ENCODE measurements at regions not wholly inside any gene's neighbourhood (a gene's known extent, or its start where the extent isn't known, plus 50 kb on each side); places are given as distances from the start of the nearest gene placed in this dataset.

DNA sequence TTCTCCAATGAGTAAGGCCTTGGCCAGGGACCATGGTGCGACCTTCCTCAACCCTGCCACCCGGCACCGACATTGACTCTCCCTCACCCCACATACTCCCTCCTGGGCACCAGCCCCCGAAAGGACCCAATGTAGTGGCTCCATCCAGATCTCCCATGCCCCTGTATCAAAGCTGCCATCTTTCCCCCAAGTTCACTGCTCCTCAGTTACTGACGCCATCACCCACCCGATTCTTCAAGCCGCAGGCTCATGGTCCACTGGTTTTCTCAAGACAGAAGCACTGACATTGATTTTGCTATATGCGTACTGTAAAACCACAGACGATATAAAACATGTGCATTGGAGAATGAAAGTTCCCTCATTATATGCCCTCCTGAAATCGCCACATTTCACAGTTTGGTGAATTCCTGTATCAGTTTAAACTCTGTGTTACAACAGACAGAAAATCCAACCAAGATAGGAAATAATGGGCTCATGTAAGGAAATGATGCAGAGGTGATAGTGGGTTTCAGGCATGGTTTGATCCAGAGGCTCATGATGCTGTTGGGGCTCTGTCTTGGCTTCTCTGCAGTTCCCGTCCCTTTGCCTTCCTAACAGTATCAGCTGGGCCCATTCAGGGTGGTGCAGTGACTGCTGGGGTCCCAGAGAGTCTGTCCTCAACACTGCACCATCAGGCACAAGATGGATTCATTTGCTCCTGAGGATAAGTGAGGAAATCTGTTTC lies 207.3 kb upstream of the IER5L start:
- Histone ChIP-seq H3K27ac (peak overlapping the region in 1 of 2 donors; percentile 96), H3K4me3 (no peak overlapping the region)
- TF ChIP-seq, protein P1, sequence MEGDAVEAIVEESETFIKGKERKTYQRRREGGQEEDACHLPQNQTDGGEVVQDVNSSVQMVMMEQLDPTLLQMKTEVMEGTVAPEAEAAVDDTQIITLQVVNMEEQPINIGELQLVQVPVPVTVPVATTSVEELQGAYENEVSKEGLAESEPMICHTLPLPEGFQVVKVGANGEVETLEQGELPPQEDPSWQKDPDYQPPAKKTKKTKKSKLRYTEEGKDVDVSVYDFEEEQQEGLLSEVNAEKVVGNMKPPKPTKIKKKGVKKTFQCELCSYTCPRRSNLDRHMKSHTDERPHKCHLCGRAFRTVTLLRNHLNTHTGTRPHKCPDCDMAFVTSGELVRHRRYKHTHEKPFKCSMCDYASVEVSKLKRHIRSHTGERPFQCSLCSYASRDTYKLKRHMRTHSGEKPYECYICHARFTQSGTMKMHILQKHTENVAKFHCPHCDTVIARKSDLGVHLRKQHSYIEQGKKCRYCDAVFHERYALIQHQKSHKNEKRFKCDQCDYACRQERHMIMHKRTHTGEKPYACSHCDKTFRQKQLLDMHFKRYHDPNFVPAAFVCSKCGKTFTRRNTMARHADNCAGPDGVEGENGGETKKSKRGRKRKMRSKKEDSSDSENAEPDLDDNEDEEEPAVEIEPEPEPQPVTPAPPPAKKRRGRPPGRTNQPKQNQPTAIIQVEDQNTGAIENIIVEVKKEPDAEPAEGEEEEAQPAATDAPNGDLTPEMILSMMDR (IDR thresholded peaks at IDR 0.05), result no peak
- DNase-seq (ENCODE audit: low spot score), result no peak

DNA sequence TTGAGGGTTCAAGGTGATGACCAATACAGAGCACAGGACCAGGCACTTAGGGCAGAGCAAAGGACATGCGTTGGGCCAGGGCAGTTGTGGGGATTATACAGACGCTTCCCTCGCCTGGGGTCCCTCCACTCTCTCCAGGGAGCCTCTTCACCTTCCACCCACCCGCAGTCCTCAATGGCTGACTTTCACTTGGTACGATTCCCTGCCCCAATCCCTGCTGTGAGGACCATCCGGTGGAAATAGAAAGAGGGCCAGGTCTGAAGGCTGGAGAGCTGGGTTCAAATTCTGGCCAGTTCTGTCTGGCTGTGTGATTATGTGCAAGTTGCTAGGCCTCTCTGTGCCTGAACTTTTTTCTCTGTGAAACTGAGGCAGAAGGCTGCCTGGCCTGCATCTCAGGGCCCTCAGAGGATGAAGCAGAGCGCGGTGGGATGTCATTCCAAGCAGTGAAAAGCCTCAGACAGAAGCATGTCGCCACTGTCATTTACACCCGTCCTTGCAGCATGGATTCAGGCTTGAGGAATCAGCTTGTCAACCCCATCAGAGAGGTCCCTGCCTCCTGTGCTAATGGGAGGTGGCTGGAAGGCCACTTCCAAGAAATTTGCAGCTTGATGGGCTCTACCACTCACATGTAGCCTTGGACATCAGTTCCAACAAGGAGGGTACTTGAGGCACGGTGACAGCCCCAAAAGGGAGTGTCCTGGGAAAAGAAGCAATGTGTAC lies 206.6 kb upstream of the IER5L start:
- TF ChIP-seq, protein P1 (IDR thresholded peaks at IDR 0.05), result no peak
- H3K27ac ChIP-seq, result peak overlapping the region in 1 of 2 donors; percentile 96
- no peak for DNase-seq (ENCODE audit: low spot score)
- H3K4me3 ChIP-seq, result no peak overlapping the region

DNA sequence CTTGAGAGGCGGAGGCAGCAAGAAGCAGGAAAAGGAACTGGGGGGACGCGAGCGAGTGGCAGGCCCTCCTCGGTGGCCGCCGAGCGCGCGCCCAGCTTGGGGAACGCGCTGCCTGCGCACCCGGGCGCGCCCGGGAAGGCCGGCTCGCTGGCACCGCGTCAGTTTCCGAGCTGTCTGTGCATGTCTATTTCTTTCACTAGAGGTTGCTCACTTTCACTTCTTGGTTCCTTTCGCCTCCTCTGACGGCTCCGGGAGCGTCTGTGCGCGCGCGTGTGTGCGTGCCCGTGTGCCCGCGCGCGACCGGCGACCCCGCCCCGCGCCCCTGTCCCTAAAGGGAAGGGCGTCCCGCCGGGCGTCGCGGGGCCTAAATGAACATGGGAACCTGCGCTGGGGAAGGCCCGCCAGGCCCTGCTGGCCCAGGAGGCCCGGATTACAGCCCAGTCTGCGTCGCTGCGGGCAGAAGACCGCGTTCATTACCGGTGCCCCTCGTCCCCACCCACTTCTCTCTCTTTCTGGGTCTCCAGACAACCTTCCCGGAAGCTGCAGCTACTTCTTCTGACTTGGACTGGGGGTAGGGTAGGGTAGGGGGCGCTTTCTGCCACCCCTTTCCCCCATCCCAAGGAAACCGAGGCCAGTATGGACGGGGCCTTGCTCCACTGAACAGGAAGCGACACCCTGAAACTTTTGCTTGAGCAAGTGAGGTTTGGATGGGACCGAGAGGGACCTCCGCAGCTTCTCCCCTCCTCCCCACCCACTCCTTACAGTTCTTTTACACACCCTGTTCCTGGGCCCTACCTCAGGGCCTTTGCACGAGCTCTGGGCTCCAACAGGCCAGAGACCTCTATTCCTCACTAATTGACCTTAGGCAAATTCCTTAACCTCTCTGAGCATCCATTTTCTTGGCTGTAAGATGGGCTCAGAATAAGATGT lies 205.8 kb upstream of the IER5L start:
- peak overlapping the region; percentile 94 to 96 for H3K27ac ChIP-seq
- peak overlapping the region; percentile 79 for H3K4me3 ChIP-seq
- TF ChIP-seq, protein P1 (IDR thresholded peaks at IDR 0.05), result no peak
- DNase-seq (ENCODE audit: low spot score), result peak; percentile 89

DNA sequence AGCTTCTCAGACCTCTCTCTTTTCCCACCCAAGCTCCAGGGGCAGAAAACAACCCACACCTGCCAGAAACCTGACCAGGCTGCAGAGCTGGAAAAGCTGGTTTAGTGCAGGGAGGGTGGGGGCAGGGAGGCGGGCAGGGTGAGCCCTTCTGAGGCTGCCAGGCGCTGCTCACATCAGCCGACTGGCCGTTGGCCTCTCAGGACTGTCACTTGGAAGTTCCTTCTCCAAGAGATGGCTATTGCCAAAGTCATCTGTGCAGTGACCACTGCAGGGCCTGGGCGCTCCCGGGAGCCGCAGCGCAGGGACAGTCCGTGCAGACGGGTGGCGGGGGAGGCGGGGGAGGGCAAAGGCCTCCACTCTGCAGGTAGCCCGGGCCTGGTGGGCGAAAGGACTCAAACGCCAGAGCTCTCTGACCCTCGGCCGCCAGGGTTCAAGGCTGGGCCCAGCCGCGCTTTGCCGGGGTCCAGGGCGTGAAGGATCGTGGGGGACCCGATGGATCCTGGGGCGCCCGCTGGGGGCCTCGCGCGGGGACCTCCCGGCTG lies 205.0 kb upstream of the IER5L start:
- Histone ChIP-seq H3K27ac (peak overlapping the region; percentile 94 to 96), H3K4me3 (peak overlapping the region; percentile 79)
- DNase-seq (ENCODE audit: low spot score), result peak; percentile 84
- TF ChIP-seq, protein P1 (IDR thresholded peaks at IDR 0.05), result no peak

DNA sequence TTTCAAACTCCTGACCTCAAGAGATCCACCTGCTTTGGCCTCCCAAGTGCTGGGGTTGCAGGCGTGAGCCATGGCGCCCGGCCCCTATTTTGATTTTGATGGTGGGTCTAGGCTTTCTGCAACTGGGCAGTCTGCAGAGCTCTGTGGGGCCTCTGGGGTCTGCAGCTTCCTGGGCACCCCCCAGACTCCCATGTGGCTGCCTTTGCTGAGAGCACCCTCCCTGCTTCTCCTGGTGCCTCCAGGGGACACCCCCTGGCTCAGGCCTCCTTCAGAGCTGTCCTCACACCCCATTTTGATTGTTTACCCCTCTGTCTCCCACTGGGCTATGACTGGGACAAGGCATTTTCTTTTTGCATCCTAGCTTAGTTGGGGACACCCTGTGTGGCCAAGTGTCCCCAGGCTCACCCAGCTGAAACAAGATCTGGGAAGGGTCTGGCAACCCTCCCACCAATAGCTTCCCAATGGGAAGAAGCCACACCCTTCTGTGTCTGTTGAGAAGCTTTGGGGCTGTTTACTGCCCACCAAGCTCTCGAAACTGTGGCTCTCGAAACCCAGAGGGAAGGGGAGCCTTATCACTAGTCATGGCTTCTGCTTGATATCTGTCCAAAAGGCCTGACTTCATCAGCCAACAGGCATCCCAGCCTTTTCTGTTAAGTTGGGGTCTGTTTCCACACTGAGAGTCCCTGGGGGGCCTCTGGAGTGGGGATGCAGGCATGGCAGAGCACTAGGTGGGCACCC lies 204.4 kb upstream of the IER5L start:
- TF ChIP-seq, protein P1 (IDR thresholded peaks at IDR 0.05), result no peak
- peak overlapping the region; percentile 79 for H3K4me3 ChIP-seq
- no peak for DNase-seq (ENCODE audit: low spot score)
- peak overlapping the region; percentile 94 to 96 for H3K27ac ChIP-seq

DNA sequence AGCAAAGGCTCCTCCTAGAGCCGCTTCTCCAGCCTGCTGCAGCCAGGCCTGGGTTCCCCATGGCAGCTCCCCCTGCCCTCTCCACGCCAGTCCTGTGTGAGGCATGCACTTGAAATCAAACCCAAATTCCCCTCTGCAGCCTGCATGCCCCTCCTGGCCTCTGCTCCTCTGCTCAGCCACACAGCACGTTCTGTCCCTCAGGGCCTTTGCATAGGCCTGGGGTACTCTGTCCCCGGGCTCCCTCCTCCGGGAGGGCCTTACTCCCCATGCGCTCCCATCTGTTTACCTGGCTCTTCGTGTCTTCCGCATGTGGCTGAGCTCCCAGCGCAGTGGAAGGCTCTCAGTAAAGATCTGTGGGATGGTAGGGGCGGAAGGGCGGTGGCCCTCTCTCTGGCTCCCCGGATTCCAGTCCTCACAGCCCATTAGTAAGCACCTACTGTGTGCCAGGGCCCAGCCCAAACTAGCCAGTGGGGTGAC lies 203.5 kb upstream of the IER5L start:
- Histone ChIP-seq H3K27ac (no peak overlapping the region), H3K4me3 (no peak overlapping the region)
- TF ChIP-seq, protein P1 (IDR thresholded peaks at IDR 0.05), result no peak
- DNase-seq (ENCODE audit: low spot score), result no peak

Measured in coronary artery (tissue), 2 donors.